Neural cell (in vitro differentiated cells): ENCODE measurements at regions not wholly inside any gene's neighbourhood (a gene's known extent, or its start where the extent isn't known, plus 50 kb on each side); places are given as distances from the start of the nearest gene placed in this dataset.

ENCODE experiments used
- H2AFZ ChIP-seq: fragments of 200-600, 300-800 bp; sonication (generic), shearing (Covaris generic); 2 replicates; pipeline ENCODE4 v1.6.0; 2014; ENCODE audit warnings: low read depth, mild to moderate bottlenecking, antibody characterized with exemption, low read length, moderate library complexity
- H3F3A ChIP-seq: fragments of 200-600 bp; shearing (Covaris generic); 2 replicates; pipeline ENCODE4 v1.6.1; 2016; ENCODE audit warnings: mild to moderate bottlenecking, moderate library complexity, mixed read lengths, antibody characterized with exemption, low read length; ENCODE audit not compliant: insufficient read depth, poor library complexity, severe bottlenecking
- H3K27ac ChIP-seq: fragments of 200-600, 300-800 bp; sonication (generic), shearing (Covaris generic); 2 replicates; pipeline ENCODE4 v1.5.1; 2014; ENCODE audit warnings: mild to moderate bottlenecking, low read length, moderate library complexity
- H3K27me3 ChIP-seq: fragments of 300-800, 200-600 bp; sonication (generic), shearing (Covaris generic); 2 replicates; pipeline ENCODE4 v1.6.0; 2014; ENCODE audit warnings: mild to moderate bottlenecking, low read depth, low read length, moderate library complexity; ENCODE audit not compliant: insufficient read depth
- H3K36me3 ChIP-seq: fragments of 300-800, 200-600 bp; sonication (generic), shearing (Covaris generic); 2 replicates; pipeline ENCODE4 v1.5.1; 2014; ENCODE audit warnings: mild to moderate bottlenecking, antibody characterized with exemption, low read length, moderate library complexity; ENCODE audit not compliant: insufficient read depth
- H3K4me2 ChIP-seq: fragments of 300-800, 200-600 bp; sonication (generic), shearing (Covaris generic); 2 replicates; pipeline ENCODE4 v1.6.0; 2014; ENCODE audit warnings: mild to moderate bottlenecking, low read length
- H3K4me3 ChIP-seq: fragments of 300-800, 200-600 bp; sonication (generic), shearing (Covaris generic); 2 replicates; pipeline ENCODE4 v1.5.1; 2014; ENCODE audit warnings: mild to moderate bottlenecking, low read length, moderate library complexity
- H3K79me2 ChIP-seq: fragments of 200-600 bp; shearing (Covaris generic); replicated peaks from 2 replicates; pipeline ENCODE4 v1.6.0; 2014; ENCODE audit warnings: mild to moderate bottlenecking, low read length, moderate library complexity; ENCODE audit not compliant: insufficient read depth
- H3K9ac ChIP-seq: fragments of 300-800, 200-600 bp; sonication (generic), shearing (Covaris generic); 2 replicates; pipeline ENCODE4 v1.6.1; 2016; ENCODE audit warnings: mild to moderate bottlenecking, low read length, mixed read lengths
- H3K9me2 ChIP-seq: fragments of 200-600 bp; shearing (Covaris generic); 2 replicates; pipeline ENCODE4 v1.6.1; 2016; ENCODE audit warnings: mild to moderate bottlenecking, low read length, mixed read lengths; ENCODE audit not compliant: insufficient read depth
- H3K9me3 ChIP-seq: fragments of 200-600, 300-800 bp; sonication (generic), shearing (Covaris generic); 2 replicates; pipeline ENCODE4 v1.6.1; 2016; ENCODE audit warnings: mild to moderate bottlenecking, mixed run types, low read length, moderate library complexity, mixed read lengths
- H4K20me1 ChIP-seq: fragments of 200-600 bp; shearing (Covaris generic); 2 replicates; pipeline ENCODE4 v1.6.1; 2016; ENCODE audit warnings: mild to moderate bottlenecking, mixed run types; ENCODE audit not compliant: insufficient read depth
- EP300 ChIP-seq: fragments of 450-650 bp; conservative IDR thresholded peaks from 2 replicates; pipeline ENCODE4 v1.6.1; 2014; ENCODE audit warnings: antibody characterized with exemption, mild to moderate bottlenecking, moderate library complexity; ENCODE audit not compliant: poor library complexity, severe bottlenecking
- EZH2 ChIP-seq: fragments of 200-600, 300-800 bp; shearing (Covaris generic), sonication (generic); IDR thresholded peaks from 2 replicates; pipeline ENCODE4 v1.6.1; 2014; ENCODE audit warnings: antibody characterized with exemption, low read length, borderline replicate concordance, mild to moderate bottlenecking; ENCODE audit not compliant: insufficient read depth, poor library complexity, severe bottlenecking
- POLR2AphosphoS5 ChIP-seq: IDR thresholded peaks from 2 replicates; pipeline ENCODE4 v1.6.1; 2012
- SMC3 ChIP-seq: fragments of 450-650 bp; conservative IDR thresholded peaks from 2 replicates; pipeline ENCODE4 v1.6.1; 2014; ENCODE audit warnings: antibody characterized with exemption, mild to moderate bottlenecking, moderate library complexity; ENCODE audit not compliant: poor library complexity
- TAF1 ChIP-seq: IDR thresholded peaks from 2 replicates; pipeline ENCODE4 v1.6.1; 2012; ENCODE audit warnings: low read depth
- TF ChIP-seq, protein P1 (sequence below): fragments of 450-650 bp; IDR thresholded peaks from 2 replicates; pipeline ENCODE4 v1.5.1; 2014; ENCODE audit warnings: antibody characterized with exemption, mild to moderate bottlenecking, moderate library complexity; ENCODE audit not compliant: poor library complexity, severe bottlenecking
- TF ChIP-seq, protein P2 (sequence below): IDR thresholded peaks from 2 replicates; pipeline ENCODE4 v1.6.1; 2012; ENCODE audit warnings: borderline replicate concordance

DNA sequence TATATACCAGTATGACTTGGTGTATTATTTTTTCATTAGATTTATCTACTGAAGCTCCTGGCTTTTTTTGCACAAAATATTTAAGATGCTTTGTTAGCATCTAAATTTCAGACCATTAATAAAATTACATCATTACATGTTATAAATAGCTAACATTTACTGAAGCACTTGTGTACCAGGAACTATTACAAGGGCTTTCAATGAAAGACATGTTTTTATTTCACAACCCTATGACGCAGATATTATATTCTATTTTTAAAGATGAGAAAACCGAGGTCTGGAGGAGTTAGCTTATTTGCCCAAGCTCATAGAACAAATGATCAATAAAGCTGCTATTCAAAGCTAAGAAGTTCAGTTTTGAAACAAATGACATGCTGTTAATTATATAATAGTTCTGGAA, 420.4 kb upstream of the DCN start:
- Histone ChIP-seq H3K4me3 (no peak overlapping the region), H3K4me2 (no peak overlapping the region), H3K36me3 (no peaks in the 10 kb centered on the region), H3K79me2 (no peaks in the 10 kb centered on the region), H4K20me1 (no peaks in the 10 kb centered on the region), H3K27me3 (no peaks in the 10 kb centered on the region), H3K9me3 (no peaks in the 10 kb centered on the region), H2AFZ (no peak overlapping the region), H3K9me2 (no peaks in the 10 kb centered on the region), H3K9ac (no peak overlapping the region), H3K27ac (no peak overlapping the region), H3F3A (no peaks in the 10 kb centered on the region)
- TF ChIP-seq EZH2, result no peak
- TF ChIP-seq POLR2AphosphoS5, result no peak

DNA sequence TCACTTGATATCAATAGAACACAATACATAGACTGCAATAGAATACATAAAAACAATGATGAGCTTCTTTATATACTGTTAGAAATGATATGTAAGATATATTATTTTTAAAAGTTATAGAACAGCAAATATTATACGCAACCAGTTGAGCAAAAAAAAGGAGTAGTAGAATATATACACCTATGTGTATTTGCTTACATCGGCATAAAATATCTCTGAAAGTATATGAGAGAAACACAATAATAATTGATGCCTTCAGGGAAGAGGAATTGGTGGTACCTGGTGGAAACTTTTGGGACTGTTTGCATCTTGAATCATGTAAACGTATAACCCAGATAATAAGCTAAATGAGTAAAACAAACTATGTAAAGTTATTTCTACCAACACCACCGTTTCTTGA, 418.4 kb upstream of the DCN start:
- Histone ChIP-seq H3K4me3 (no peak overlapping the region), H3K9me2 (no peaks in the 10 kb centered on the region), H3K9me3 (no peaks in the 10 kb centered on the region), H3K27me3 (no peaks in the 10 kb centered on the region), H3K4me2 (no peak overlapping the region), H3K9ac (no peak overlapping the region), H3K36me3 (no peaks in the 10 kb centered on the region), H3K27ac (no peak overlapping the region), H2AFZ (no peak overlapping the region), H4K20me1 (no peaks in the 10 kb centered on the region), H3F3A (no peaks in the 10 kb centered on the region), H3K79me2 (no peaks in the 10 kb centered on the region)
- TF ChIP-seq, protein P1, sequence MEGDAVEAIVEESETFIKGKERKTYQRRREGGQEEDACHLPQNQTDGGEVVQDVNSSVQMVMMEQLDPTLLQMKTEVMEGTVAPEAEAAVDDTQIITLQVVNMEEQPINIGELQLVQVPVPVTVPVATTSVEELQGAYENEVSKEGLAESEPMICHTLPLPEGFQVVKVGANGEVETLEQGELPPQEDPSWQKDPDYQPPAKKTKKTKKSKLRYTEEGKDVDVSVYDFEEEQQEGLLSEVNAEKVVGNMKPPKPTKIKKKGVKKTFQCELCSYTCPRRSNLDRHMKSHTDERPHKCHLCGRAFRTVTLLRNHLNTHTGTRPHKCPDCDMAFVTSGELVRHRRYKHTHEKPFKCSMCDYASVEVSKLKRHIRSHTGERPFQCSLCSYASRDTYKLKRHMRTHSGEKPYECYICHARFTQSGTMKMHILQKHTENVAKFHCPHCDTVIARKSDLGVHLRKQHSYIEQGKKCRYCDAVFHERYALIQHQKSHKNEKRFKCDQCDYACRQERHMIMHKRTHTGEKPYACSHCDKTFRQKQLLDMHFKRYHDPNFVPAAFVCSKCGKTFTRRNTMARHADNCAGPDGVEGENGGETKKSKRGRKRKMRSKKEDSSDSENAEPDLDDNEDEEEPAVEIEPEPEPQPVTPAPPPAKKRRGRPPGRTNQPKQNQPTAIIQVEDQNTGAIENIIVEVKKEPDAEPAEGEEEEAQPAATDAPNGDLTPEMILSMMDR, result no peak
- TF ChIP-seq, protein P2, sequence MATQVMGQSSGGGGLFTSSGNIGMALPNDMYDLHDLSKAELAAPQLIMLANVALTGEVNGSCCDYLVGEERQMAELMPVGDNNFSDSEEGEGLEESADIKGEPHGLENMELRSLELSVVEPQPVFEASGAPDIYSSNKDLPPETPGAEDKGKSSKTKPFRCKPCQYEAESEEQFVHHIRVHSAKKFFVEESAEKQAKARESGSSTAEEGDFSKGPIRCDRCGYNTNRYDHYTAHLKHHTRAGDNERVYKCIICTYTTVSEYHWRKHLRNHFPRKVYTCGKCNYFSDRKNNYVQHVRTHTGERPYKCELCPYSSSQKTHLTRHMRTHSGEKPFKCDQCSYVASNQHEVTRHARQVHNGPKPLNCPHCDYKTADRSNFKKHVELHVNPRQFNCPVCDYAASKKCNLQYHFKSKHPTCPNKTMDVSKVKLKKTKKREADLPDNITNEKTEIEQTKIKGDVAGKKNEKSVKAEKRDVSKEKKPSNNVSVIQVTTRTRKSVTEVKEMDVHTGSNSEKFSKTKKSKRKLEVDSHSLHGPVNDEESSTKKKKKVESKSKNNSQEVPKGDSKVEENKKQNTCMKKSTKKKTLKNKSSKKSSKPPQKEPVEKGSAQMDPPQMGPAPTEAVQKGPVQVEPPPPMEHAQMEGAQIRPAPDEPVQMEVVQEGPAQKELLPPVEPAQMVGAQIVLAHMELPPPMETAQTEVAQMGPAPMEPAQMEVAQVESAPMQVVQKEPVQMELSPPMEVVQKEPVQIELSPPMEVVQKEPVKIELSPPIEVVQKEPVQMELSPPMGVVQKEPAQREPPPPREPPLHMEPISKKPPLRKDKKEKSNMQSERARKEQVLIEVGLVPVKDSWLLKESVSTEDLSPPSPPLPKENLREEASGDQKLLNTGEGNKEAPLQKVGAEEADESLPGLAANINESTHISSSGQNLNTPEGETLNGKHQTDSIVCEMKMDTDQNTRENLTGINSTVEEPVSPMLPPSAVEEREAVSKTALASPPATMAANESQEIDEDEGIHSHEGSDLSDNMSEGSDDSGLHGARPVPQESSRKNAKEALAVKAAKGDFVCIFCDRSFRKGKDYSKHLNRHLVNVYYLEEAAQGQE, result no peak

DNA sequence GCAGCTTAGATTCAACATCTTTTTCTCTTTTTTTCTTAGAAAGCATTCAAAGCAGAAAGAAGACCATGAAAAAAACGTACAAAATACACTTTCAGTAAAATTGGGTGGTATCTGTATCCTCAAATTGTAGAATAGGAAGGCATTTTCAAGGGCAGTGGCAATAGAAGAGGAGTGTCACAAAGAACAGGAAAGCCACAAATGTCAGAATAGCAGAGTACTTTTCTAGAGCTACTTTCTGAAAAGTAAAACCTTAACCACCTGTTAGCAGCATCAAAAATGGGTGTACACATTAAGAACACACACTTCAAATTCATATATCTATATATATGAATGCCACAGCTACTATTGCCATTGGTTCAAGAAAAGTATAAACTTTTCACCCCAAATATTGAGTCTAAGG, 412.1 kb upstream of the DCN start:
- H3K4me3 ChIP-seq, result no peak overlapping the region
- no peak overlapping the region for H3K9ac ChIP-seq
- H3K9me2 ChIP-seq, result no peaks in the 10 kb centered on the region
- no peak overlapping the region for H3K4me2 ChIP-seq
- no peaks in the 10 kb centered on the region for H4K20me1 ChIP-seq
- H3F3A ChIP-seq, result no peaks in the 10 kb centered on the region
- no peaks in the 10 kb centered on the region for H3K36me3 ChIP-seq
- H3K27me3 ChIP-seq, result no peaks in the 10 kb centered on the region
- H2AFZ ChIP-seq, result no peak overlapping the region
- H3K27ac ChIP-seq, result no peak overlapping the region
- no peaks in the 10 kb centered on the region for H3K79me2 ChIP-seq
- H3K9me3 ChIP-seq, result no peaks in the 10 kb centered on the region
- no peak for TF ChIP-seq SMC3
- TF ChIP-seq, protein P1, result no peak
- no peak for TF ChIP-seq TAF1
- no peak for TF ChIP-seq EP300
- TF ChIP-seq, protein P2, result no peak
